Ishikawa (cell line): ENCODE measurements at regions not wholly inside any gene's neighbourhood (a gene's known extent, or its start where the extent isn't known, plus 50 kb on each side); places are given as distances from the start of the nearest gene placed in this dataset.

Source experiments
- CEBPB ChIP-seq: IDR thresholded peaks from 2 replicates; pipeline ENCODE4 v1.6.1; 2012
- CREB1 ChIP-seq: IDR thresholded peaks from 2 replicates; pipeline ENCODE4 v1.6.1; 2012; ENCODE audit warnings: low read depth
- EGR1 ChIP-seq: IDR thresholded peaks from 2 replicates; pipeline ENCODE4 v1.6.1; 2012
- EP300 ChIP-seq: IDR thresholded peaks from 2 replicates; pipeline ENCODE4 v1.6.1; 2012; ENCODE audit warnings: borderline replicate concordance
- FOXM1 ChIP-seq: IDR thresholded peaks from 2 replicates; pipeline ENCODE4 v1.6.1; 2012; ENCODE audit warnings: low read depth, borderline replicate concordance
- NFIC ChIP-seq: IDR thresholded peaks from 2 replicates; pipeline ENCODE4 v1.6.1; 2012
- RAD21 ChIP-seq: IDR thresholded peaks from 2 replicates; pipeline ENCODE4 v1.6.1; 2012; ENCODE audit warnings: low read depth
- TAF1 ChIP-seq: IDR thresholded peaks from 2 replicates; pipeline ENCODE4 v1.6.1; 2012; ENCODE audit warnings: low read depth, mild to moderate bottlenecking
- TCF12 ChIP-seq: IDR thresholded peaks from 2 replicates; pipeline ENCODE4 v1.6.1; 2012; ENCODE audit warnings: low read depth
- TEAD4 ChIP-seq: IDR thresholded peaks from 2 replicates; pipeline ENCODE4 v1.6.1; 2012
- YY1 ChIP-seq: IDR thresholded peaks from 2 replicates; pipeline ENCODE4 v1.6.1; 2012; ENCODE audit warnings: low read depth
- ZBTB7A ChIP-seq: IDR thresholded peaks from 2 replicates; pipeline ENCODE4 v1.6.1; 2012; ENCODE audit warnings: low read depth
- TF ChIP-seq, protein P1 (sequence below): IDR thresholded peaks from 2 replicates; pipeline ENCODE4 v1.6.1; 2012
- TF ChIP-seq, protein P2 (sequence below): IDR thresholded peaks from 2 replicates; pipeline ENCODE4 v1.6.1; 2012; ENCODE audit warnings: low read depth, mild to moderate bottlenecking
- TF ChIP-seq, protein P3 (sequence below): IDR thresholded peaks from 2 replicates; pipeline ENCODE4 v1.6.1; 2012

DNA sequence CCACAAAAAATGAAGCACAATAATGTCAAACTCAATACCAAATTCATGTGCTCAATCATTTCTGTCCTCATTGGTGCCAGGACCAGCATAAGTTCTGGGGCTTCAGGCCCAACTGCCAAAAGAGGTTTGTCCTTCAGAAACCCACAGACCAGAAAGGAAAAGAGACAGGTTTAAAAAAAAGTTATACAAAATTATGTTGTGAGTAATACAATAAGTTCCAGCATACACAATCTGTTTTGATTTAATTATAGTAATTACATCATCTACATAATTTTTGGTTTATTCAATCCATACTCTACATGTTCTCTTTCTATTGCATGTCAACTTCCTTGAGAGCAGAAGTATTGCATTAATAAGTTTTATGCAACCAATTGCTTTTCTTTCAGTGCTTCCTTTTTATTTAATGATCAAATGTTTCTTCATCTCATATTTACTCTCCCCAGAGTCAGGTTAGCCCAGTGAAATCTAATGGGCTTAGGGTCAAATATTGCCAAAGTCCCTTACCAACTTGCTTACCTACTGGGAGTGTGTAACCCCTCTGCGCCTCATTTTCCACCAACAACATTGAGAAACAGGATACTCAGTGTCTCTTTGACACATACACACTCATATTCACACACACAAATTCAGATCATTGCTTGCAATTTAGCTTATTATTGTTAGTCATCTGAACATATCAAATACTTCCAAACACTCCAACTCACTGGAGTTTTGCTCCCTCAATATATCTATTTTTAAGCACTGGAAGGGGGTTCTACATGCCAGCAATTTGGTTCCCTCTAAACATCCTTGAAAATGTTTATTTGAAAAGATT, 424.4 kb upstream of the MARCKS start:
- TF ChIP-seq TEAD4, result no peak
- TF ChIP-seq, protein P1, sequence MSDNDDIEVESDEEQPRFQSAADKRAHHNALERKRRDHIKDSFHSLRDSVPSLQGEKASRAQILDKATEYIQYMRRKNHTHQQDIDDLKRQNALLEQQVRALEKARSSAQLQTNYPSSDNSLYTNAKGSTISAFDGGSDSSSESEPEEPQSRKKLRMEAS, result no peak
- TF ChIP-seq CEBPB, result no peak
- TF ChIP-seq, protein P2, sequence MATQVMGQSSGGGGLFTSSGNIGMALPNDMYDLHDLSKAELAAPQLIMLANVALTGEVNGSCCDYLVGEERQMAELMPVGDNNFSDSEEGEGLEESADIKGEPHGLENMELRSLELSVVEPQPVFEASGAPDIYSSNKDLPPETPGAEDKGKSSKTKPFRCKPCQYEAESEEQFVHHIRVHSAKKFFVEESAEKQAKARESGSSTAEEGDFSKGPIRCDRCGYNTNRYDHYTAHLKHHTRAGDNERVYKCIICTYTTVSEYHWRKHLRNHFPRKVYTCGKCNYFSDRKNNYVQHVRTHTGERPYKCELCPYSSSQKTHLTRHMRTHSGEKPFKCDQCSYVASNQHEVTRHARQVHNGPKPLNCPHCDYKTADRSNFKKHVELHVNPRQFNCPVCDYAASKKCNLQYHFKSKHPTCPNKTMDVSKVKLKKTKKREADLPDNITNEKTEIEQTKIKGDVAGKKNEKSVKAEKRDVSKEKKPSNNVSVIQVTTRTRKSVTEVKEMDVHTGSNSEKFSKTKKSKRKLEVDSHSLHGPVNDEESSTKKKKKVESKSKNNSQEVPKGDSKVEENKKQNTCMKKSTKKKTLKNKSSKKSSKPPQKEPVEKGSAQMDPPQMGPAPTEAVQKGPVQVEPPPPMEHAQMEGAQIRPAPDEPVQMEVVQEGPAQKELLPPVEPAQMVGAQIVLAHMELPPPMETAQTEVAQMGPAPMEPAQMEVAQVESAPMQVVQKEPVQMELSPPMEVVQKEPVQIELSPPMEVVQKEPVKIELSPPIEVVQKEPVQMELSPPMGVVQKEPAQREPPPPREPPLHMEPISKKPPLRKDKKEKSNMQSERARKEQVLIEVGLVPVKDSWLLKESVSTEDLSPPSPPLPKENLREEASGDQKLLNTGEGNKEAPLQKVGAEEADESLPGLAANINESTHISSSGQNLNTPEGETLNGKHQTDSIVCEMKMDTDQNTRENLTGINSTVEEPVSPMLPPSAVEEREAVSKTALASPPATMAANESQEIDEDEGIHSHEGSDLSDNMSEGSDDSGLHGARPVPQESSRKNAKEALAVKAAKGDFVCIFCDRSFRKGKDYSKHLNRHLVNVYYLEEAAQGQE, result no peak
- TF ChIP-seq EP300, result no peak
- TF ChIP-seq RAD21, result no peak
- no peak for TF ChIP-seq FOXM1
- TF ChIP-seq TAF1, result no peak
- no peak for TF ChIP-seq TCF12

DNA sequence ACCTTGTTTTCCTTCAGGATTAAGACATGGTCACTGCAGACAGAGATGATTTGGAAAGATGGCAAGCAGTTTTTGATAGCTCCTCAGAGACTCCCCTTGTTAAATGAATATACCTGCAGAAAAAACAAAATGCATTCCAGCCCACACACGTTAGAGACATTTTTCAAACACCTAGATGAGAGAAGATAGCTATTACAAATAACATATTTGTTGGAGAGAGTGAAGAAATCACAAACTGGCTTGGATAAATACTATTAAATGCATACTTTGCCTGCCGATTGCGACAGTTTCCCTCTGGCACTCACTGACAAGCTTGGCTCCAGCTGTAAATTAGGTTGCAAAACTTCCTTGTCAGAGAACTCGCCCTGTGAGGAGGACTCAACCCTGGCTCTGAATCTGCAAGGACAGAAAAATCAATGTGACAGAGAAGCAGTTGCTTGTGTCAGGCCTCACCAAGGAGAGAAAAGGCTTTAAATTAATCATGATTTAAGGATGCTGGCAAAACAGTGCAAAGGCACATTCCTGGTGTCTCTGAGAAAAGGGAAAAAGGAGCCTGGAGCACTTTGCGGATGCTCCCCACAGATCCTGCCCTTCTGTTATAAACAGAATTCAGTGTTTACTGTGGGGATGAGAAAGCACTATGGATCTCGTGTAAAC, 423.7 kb upstream of the MARCKS start:
- TF ChIP-seq ZBTB7A (no peak), CEBPB (peak; percentile 50; the same call in 1 of the 2 replicates)

DNA sequence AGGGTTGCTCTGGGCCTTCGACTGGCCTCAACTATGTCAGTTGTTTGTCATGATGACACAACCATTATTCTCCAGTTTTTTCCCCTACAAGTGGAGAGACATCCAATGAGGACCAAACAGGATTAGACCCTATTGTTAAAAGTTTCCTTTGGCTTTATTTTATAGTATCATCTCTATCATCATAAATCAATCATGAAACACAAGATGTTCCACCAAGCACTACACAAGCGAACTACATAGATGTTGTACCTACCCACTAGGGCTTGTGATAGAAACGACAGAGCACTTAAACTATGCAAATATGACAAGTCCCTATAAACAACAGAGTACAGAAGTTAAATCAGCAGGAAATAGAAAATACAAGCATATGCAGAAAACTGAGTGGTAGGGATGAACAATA, 422.5 kb upstream of the MARCKS start:
- TF ChIP-seq EGR1, result no peak
- TF ChIP-seq, protein P2, result no peak
- TF ChIP-seq TAF1, result no peak
- TF ChIP-seq, protein P3, sequence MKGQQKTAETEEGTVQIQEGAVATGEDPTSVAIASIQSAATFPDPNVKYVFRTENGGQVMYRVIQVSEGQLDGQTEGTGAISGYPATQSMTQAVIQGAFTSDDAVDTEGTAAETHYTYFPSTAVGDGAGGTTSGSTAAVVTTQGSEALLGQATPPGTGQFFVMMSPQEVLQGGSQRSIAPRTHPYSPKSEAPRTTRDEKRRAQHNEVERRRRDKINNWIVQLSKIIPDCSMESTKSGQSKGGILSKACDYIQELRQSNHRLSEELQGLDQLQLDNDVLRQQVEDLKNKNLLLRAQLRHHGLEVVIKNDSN, result no peak
- no peak for TF ChIP-seq FOXM1
- no peak for TF ChIP-seq ZBTB7A
- no peak for TF ChIP-seq CREB1
- no peak for TF ChIP-seq RAD21
- no peak for TF ChIP-seq CEBPB
- TF ChIP-seq TEAD4, result no peak
- no peak for TF ChIP-seq NFIC
- TF ChIP-seq, protein P1, result no peak
- no peak for TF ChIP-seq YY1
- no peak for TF ChIP-seq TCF12

DNA sequence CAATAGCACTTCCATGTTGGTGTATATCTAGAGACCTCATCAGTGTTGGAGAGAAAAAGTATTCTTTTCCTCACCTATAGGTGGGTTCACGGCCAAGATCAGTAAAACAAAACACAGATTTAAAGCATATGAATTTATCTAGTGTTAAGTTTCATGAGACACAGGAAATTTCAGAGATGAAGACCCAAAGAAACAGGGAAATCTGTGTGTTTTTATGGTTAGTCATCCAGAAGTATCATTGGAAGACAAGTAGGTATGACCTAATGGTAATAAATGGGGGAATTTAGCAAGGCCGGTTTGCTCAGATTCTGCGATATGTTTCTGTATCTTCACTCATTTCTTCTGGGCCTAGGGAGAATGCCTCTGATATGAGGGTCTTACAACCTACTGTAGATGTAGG, 419.6 kb upstream of the MARCKS start:
- TF ChIP-seq EGR1, result no peak
- no peak for TF ChIP-seq NFIC
- TF ChIP-seq, protein P2, result no peak
- no peak for TF ChIP-seq EP300
- no peak for TF ChIP-seq RAD21
- TF ChIP-seq, protein P3, result no peak

DNA sequence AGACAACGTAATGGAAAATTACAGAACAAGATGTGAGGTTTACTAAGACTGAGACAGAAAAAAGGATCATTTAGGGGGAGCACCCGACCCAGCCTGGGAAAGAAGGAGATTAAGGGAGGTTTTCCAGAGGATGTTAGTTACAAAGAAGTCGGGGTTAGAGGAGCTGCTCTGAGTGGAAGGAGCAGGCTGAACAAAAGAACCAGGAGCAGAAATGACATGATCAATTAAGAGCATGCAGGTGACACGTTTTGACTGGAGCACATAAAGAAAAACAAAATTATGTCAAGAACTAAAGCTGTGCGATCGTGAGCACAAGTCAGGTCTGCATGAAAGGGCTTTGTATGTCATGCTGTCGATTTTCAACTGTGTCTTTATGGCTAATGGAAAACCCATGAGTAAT, 417.3 kb upstream of the MARCKS start:
- TF ChIP-seq FOXM1, result no peak
